Neural progenitor cell (in vitro differentiated cells): ENCODE measurements at regions not wholly inside any gene's neighbourhood (a gene's known extent, or its start where the extent isn't known, plus 50 kb on each side); places are given as distances from the start of the nearest gene placed in this dataset.

Experiments used
- DNase-seq: peaks from one replicate; pipeline ENCODE4 v3.0.0-alpha.2; 2016; ENCODE audit warnings: low spot score
- H2AFZ ChIP-seq: fragments of 200-600 bp; sonication (generic); replicated peaks from 2 replicates; pipeline ENCODE4 v1.6.1; 2016; ENCODE audit warnings: antibody characterized with exemption
- H3F3A ChIP-seq: fragments of 200-600 bp; sonication (generic); 2 replicates; pipeline ENCODE4 v1.6.1; 2016; ENCODE audit warnings: antibody characterized with exemption, low read depth
- H3K27ac ChIP-seq: fragments of 200-600 bp; sonication (generic); 2 replicates; pipeline ENCODE4 v1.5.1; 2016; ENCODE audit warnings: mild to moderate bottlenecking
- H3K27me3 ChIP-seq: fragments of 200-600 bp; sonication (generic); 2 replicates; pipeline ENCODE4 v1.6.1; 2016; ENCODE audit warnings: mild to moderate bottlenecking, moderate library complexity
- H3K36me3 ChIP-seq: fragments of 200-600 bp; sonication (generic); 2 replicates; pipeline ENCODE4 v1.5.1; 2016
- H3K4me1 ChIP-seq: fragments of 200-600 bp; sonication (generic); 2 replicates; pipeline ENCODE4 v1.6.1; 2016; ENCODE audit warnings: mixed run types
- H3K4me2 ChIP-seq: fragments of 200-600 bp; sonication (generic); 2 replicates; pipeline ENCODE4 v1.6.1; 2016
- H3K4me3 ChIP-seq: fragments of 200-600 bp; sonication (generic); 2 replicates; pipeline ENCODE4 v1.5.1; 2016
- H3K79me2 ChIP-seq: fragments of 200-600 bp; sonication (generic); 2 replicates; pipeline ENCODE4 v1.6.1; 2016; ENCODE audit warnings: low read depth
- H3K9ac ChIP-seq: fragments of 200-600 bp; sonication (generic); 2 replicates; pipeline ENCODE4 v1.6.1; 2016
- H3K9me3 ChIP-seq: fragments of 200-600 bp; sonication (generic); 2 replicates; pipeline ENCODE4 v1.5.1; 2016; ENCODE audit warnings: low read depth
- H4K20me1 ChIP-seq: fragments of 200-600 bp; sonication (generic); 2 replicates; pipeline ENCODE4 v1.6.1; 2016; ENCODE audit warnings: low read depth
- H3K27ac Mint-ChIP-seq: 3 replicates; pipeline ENCODE4 v1.8.0; 2021; ENCODE audit warnings: mixed read lengths
- H3K27me3 Mint-ChIP-seq: 2 replicates; pipeline ENCODE4 v1.8.0; 2022; ENCODE audit warnings: low read depth, mild to moderate bottlenecking, inconsistent platforms, moderate library complexity, mixed read lengths; ENCODE audit not compliant: insufficient read depth
- H3K36me3 Mint-ChIP-seq: 3 replicates; pipeline ENCODE4 v1.8.0; 2021; ENCODE audit warnings: mixed read lengths
- H3K4me1 Mint-ChIP-seq: 3 replicates; pipeline ENCODE4 v1.8.0; 2021; ENCODE audit warnings: mixed read lengths
- H3K4me3 Mint-ChIP-seq: 3 replicates; pipeline ENCODE4 v1.8.0; 2021; ENCODE audit warnings: mild to moderate bottlenecking, moderate library complexity, mixed read lengths
- H3K9me3 Mint-ChIP-seq: 3 replicates; pipeline ENCODE4 v1.8.0; 2020; ENCODE audit warnings: mixed read lengths
- CTCF ChIP-seq: fragments of 200-600 bp; sonication (generic); IDR thresholded peaks from 2 replicates; pipeline ENCODE4 v1.5.1; 2017; ENCODE audit warnings: antibody characterized with exemption, mild to moderate bottlenecking
- EZH2 ChIP-seq: fragments of 200-600 bp; sonication (generic); IDR thresholded peaks from 2 replicates; pipeline ENCODE4 v1.6.1; 2017; ENCODE audit warnings: antibody characterized with exemption, mild to moderate bottlenecking, moderate library complexity
- EZH2phosphoT487 ChIP-seq: fragments of 200-600 bp; sonication (generic); IDR thresholded peaks from 2 replicates; pipeline ENCODE4 v1.6.1; 2017; ENCODE audit warnings: antibody characterized with exemption

GRCh38 chr18:78297048-78297447 lies 682.6 kb upstream of the SALL3 start:
- Histone ChIP-seq H3K79me2 (no peaks in the 10 kb centered on the region), H3K9me3 (no peaks in the 10 kb centered on the region), H4K20me1 (no peaks in the 10 kb centered on the region), H3K4me1 (peaks cover 11% of the 10 kb centered on the region), H3K36me3 (no peaks in the 10 kb centered on the region), H3K27ac (no peak overlapping the region), H3K4me3 (no peak overlapping the region), H3K4me2 (no peak overlapping the region), H3F3A (no peaks in the 10 kb centered on the region), H3K27me3 (peaks cover 14% of the 10 kb centered on the region), H2AFZ (no peak overlapping the region), H3K9ac (no peak overlapping the region)
- H3K4me3 Mint-ChIP-seq = no peak overlapping the region
- TF ChIP-seq EZH2phosphoT487 (no peak), CTCF (no peak), EZH2 (no peak)
- DNase-seq = no peak
- H3K4me1 Mint-ChIP-seq = peaks cover 19% of the 10 kb centered on the region
- no peak overlapping the region for H3K27ac Mint-ChIP-seq
- H3K9me3 Mint-ChIP-seq = no peaks in the 10 kb centered on the region
- H3K27me3 Mint-ChIP-seq = peaks cover 4% of the 10 kb centered on the region
- H3K36me3 Mint-ChIP-seq = no peaks in the 10 kb centered on the region

GRCh38 chr18:78303519-78304191 lies 676.0 kb upstream of the SALL3 start:
- H4K20me1 ChIP-seq = no peaks in the 10 kb centered on the region
- TF ChIP-seq EZH2 = no peak
- TF ChIP-seq EZH2phosphoT487 = no peak
- no peak for TF ChIP-seq CTCF
- Mint-ChIP-seq H3K36me3 (no peaks in the 10 kb centered on the region), H3K4me1 (peaks cover 35% of the 10 kb centered on the region), H3K4me3 (no peak overlapping the region), H3K27ac (no peak overlapping the region), H3K9me3 (peaks cover under 1% of the 10 kb centered on the region), H3K27me3 (peaks cover 13% of the 10 kb centered on the region)
- no peaks in the 10 kb centered on the region for H3K79me2 ChIP-seq
- no peaks in the 10 kb centered on the region for H3F3A ChIP-seq
- no peak overlapping the region for H3K4me3 ChIP-seq
- no peaks in the 10 kb centered on the region for H3K27me3 ChIP-seq
- no peak overlapping the region for H3K9ac ChIP-seq
- no peaks in the 10 kb centered on the region for H3K4me1 ChIP-seq
- no peak overlapping the region for H3K27ac ChIP-seq
- H3K36me3 ChIP-seq = no peaks in the 10 kb centered on the region
- no peak for DNase-seq
- H3K4me2 ChIP-seq = no peak overlapping the region
- H2AFZ ChIP-seq = no peak overlapping the region
- H3K9me3 ChIP-seq = no peaks in the 10 kb centered on the region

GRCh38 chr18:78304192-78305164 lies 675.1 kb upstream of the SALL3 start:
- Histone ChIP-seq H3K9me3 (no peaks in the 10 kb centered on the region), H3K4me2 (no peak overlapping the region), H3K36me3 (no peaks in the 10 kb centered on the region), H3K79me2 (no peaks in the 10 kb centered on the region), H3K4me1 (no peaks in the 10 kb centered on the region), H3F3A (no peaks in the 10 kb centered on the region), H3K9ac (no peak overlapping the region), H2AFZ (no peak overlapping the region), H3K27ac (no peak overlapping the region), H3K27me3 (no peaks in the 10 kb centered on the region), H3K4me3 (no peak overlapping the region), H4K20me1 (no peaks in the 10 kb centered on the region)
- DNase-seq = no peak
- Mint-ChIP-seq H3K27me3 (peaks cover 13% of the 10 kb centered on the region), H3K36me3 (no peaks in the 10 kb centered on the region), H3K4me3 (no peak overlapping the region), H3K9me3 (peaks cover 3% of the 10 kb centered on the region), H3K4me1 (peaks cover 39% of the 10 kb centered on the region), H3K27ac (no peak overlapping the region)
- TF ChIP-seq EZH2 (no peak), EZH2phosphoT487 (no peak), CTCF (no peak)
